Colon (tissue), 2 donors: ENCODE measurements at regions not wholly inside any gene's neighbourhood (a gene's known extent, or its start where the extent isn't known, plus 50 kb on each side); places are given as distances from the start of the nearest gene placed in this dataset.
"Not testable (repeated sequence)": the region's sequence is repeated elsewhere in the genome, so short reads cannot be mapped to it uniquely, and the experiment has no call there.

ENCODE experiments used
- FAIRE-seq: peaks from 2 replicates; lab custom pipeline; 2012; peaks lifted over from hg19 to GRCh38; lab: Jason Lieb, UNC
- donor health status: control.
- donor health status: control.

DNA sequence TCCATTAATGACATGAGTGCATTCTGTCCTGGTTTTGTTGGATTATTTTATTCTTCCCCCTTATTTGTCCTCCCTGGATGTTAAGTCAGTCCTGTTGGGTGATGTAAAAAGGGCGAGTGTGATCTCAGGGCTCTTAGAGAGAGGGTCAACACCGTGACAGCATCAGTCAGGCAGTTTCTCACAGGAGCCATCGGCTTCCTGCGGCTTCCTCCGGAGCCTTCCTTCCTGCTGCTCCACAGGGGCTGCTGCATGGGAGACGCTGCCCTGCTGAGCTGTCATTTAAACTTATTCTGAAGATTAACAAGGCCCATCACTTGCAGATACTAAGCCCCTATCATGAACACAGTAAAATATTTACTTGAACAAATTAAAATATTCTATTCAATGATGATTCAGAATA is 211.3 kb downstream of the SPATA31A1 start:
- FAIRE-seq: not testable (repeated sequence)

DNA sequence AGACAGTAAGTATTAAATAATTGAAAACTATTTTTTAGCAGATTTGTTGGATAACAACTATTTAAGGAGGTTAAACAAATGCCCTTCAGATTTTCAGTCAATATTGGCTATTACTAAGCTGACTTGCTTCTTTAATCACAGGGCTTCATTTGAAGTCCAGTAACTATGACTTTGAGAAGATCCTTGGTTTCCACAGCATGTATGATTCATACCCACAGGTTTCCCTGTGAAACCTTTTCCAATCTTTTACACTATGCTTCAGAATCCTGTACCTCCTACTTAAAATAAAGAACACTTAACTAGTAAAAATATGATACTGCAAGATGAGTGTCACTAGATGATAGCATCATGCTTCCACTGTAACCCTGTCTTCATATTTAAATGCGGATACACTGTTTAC is 211.9 kb downstream of the SPATA31A1 start:
- FAIRE-seq: not testable (repeated sequence)

DNA sequence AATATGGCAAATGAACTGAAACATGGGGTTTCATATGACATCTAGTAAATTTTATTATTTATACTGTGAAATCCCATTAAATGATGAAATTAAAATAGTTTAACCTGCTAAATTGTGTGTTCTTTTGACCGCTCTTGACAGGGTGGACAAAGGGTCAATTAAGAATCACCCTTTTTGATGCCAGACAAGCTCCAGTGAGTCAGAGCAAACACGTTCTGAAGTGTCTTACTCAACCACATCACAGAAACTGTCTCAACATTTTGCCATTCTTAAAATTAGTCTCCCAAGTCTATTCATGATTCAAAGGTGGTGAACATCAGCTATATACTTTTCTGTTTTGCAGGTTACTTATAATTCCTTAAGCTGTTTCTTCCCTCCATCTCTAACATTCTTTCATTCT is 213.4 kb downstream of the SPATA31A1 start:
- FAIRE-seq: not testable (repeated sequence)

DNA sequence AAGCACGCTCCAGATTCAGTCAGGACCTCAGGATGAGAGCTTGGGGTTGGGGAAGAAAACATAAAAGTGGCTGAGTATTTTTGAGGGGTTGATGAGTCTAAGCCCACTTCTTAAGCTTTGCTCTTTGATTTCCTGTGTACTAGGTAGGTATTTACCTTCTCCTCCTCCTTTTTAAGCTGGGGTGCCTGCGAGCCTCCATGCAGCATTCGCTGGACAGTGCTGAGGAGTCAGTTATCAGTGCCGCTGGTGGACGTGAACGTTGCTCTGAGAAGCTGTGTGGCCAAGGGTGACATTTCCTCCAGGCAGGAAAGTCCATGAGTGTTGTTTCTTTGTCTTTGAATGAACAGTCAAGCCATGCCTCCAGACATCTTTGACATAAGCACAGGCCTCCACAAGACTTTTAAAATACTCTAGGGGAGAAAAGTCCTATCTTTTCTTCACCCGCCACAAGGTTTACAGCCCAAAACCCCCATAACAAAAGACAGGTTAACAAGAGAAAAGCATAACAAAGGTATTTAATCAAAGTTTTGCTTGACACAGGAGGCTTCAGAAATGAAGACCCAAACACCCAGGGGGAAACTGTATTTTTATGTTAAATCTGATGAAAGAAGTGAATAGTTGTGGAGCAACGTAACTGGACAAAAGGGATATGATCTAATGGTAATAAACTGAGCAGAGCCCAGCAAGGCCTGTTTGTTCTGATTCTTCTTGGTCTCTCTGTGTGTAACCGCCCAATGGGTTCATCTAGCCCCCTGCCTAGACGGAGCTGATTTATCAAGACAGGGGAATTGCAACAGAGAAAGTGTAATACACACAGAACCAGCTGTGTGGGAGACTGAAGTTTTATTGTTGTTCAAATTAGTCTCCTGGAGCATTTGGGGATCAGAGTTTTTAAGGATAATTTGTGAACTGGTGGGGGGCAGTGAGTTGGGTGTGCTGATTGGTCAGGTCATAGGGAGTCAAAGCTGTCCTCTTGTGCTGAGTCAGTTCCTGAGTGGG is 217.9 kb downstream of the SPATA31A1 start:
- not testable (repeated sequence) for FAIRE-seq

DNA sequence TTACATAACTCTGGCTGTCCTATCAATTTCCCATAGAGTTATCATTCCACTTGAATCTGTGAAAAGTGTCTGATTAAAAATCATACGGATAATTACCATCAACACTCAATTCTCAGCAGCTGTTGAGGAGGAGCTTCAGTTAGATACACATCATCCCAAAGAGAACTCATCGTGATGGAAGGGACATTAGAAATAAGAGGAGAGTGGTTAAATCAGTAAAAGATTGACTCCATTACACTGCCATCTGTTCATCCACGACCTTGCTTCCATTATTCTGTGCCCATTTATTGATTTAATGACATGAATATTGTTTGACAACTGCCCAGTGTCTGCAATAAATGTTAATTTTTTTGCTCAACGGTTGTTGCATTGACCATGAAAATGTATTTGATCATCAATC is 223.5 kb downstream of the SPATA31A1 start:
- not testable (repeated sequence) for FAIRE-seq

DNA sequence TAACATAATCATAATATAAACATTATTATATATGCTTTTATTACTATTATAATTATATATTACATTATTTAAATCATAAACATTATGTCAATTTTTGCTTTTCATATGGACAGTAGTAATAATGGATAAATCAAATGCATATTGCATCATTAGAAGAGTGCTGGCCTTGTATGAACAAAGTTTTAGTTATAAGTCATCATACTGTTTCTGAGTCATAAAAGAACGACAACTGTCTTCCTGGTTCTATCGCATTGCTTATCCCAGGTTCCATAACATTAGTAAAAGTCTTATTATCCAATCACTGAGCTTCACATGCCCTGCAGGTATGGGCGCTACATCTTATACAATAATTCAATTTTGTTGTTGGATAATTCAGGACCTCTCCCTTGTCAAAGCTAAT is 225.8 kb downstream of the SPATA31A1 start:
- FAIRE-seq: not testable (repeated sequence)

DNA sequence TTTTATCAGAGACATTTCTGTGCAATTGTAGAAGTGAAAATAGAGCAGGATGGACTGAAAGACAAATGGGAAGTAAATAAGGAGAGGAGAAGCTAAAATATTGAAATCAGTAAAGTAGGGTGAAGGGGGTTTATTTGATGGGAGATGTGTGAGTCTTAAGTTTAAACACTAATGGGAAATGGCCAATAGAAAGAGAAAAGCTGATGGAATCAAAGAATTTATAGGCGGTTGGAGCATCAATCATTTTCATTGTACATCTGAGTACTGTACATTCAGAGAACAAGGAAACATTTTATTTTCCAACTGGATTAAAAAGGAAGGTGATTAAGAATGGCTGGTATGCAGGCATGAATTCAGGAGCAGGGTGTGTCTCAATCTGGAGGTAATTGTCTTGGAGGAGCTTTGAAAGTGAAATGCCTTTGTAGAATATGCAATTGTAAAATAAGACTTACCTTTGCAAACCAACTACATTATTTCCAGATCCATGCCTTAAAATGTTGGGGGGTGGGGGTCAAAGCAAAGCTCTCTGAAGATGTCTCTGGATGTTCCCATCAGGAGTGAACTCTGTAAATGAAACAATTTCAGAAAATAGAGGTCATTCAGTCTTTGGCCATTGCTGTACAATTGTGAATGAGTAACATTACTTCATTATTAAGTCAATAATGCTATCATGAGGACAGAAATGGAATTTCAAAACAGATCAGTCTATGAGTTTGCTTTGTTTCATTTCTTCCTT is 227.4 kb downstream of the SPATA31A1 start:
- not testable (repeated sequence) for FAIRE-seq

DNA sequence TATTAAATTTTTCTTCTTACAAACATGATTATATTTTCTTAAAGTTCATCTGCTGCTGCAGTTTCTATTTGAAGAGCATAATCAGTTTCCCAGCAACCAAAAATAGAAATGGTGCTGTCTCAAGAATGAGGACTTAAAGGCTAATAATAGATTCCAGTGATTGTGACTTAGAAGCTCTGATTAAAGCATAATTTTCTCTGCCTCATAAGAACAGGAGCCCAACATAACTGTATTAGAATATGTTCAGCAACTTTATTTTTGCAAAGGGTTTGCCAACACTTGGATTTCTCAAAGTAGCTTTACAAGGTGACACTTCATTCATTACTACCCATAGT is 227.9 kb downstream of the SPATA31A1 start:
- not testable (repeated sequence) for FAIRE-seq

DNA sequence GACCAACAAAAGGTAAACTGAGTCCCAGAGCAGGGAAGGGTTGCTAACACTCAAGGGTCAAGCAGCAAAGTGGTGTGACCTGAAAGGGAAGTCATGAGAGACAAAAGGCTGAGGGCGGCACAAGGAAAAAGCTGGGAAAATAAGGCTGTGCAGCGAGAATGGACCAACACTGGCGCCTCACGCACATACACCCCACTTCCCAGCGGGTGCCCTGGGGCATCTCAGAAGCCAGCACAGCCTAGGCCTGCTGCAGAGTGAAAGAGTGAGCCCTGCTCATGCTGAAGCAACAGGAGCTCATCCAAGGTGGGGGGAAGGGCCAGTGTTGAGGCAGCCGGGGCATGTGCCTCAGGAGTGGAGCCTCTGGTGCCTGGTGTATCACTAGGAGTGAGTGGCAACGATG is 229.8 kb downstream of the SPATA31A1 start:
- FAIRE-seq: not testable (repeated sequence)

DNA sequence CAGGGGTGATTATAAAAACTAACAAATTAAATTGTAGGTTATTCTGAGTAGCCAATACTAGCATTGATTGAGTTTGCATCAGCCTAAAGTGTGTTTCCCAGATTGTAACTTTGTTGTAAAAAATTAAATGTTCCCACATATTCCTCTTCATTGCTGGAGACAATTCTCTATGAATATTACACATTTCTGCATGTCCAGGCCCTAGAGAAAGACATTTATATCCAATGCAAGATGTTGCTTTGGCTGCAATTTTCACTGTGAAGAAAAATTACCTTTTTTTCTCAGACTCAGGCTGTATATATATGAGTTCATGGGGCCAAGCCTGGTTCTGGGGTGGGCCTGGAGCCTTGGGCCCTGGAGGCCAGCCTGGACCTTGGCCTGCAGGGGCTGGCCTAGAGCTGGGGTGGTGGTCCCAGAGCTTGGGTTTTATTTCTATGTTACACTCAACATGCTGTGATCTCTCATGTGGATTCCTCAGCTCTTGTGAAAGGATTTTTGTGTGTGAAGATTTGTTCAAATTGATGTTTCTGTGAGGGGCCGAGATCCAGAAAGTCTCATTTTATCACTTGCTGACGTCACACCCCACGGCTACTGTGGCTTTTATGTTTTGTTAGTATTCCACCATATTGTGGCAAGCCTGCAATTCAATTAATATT is 232.5 kb downstream of the SPATA31A1 start:
- no peak for FAIRE-seq

DNA sequence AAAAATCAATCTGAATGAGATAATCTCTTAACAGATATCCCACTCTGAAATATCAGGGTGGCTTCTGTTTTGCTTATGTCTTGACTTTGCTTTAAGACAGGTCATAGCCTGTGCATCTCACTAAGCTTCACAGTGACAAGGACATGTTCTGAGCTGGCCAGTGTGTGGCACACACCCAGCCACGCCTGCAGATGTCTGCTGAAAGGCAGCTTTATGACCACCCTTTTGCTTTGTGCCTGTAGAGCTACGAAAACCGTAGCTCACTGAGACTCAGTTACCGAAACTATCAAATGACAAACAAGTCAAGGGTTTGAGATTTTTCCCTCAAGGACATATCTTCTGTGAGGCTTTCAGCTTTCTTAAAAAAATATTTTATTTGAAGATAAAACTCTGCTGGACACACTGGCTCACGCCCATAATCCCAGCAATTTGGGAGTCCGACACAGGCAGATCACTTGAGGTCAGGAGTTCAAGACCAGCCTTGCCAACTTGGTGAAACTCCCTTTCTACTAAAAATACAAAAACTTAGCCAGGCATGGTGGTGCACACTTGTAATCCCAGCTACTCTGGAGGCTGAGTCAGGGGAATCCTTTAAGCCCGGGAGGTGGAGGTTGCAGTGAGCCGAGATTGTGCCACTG is 233.2 kb downstream of the SPATA31A1 start:
- no peak for FAIRE-seq

DNA sequence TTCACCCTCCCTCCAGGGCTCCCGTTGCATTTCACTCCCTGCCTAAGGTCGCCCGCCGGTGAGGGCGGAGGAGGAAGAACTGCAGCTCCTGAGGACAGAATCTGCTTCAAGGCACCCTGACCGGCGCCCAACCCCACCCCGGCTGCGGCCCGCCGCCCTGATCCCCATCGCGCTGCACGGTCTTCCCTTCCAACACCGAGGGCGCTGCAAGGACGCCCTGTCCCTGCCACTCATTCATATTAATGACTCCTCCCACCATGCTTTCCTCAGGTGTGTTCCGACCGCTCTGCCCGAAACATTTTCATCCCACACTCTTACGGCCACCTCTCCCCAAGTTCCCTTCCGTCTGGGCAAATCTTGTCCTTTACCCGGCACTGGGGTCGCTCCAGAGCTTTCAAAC is 248.6 kb downstream of the SPATA31A1 start:
- not testable (repeated sequence) for FAIRE-seq

DNA sequence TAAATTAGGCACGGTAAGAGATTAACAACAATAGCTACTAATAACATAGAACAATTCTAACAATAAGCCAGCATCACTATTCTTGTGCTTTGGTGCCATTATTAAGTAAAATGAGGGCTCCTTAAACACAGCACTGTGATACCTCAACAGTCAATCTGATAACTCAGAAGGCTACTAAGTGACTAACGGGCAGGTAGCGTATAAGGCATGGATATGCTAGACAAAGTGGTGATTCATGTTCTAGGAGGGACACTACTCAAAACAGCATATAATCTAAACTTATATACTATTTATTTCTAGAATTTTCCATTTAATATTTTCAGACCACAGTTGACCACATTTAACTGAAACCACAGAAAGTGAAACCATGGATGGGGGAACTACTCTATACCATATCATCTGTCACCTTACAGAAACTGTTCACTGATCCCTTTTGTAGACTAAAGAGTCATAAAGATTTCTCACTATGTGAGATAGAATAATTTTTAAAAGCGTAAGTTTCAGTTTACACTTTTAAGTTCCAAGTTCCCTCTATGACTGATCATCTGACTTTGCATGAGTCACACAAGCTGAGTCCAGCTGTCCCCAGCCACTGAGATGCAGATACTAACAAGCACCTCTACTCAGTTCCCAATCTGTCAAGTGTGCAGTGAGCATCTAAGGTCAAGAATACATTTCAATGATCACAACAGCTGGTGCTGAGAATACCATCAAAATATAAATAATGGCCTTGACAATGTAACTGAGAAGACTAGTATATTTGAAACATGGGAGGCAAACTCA is 256.2 kb downstream of the SPATA31A1 start:
- not testable (repeated sequence) for FAIRE-seq

DNA sequence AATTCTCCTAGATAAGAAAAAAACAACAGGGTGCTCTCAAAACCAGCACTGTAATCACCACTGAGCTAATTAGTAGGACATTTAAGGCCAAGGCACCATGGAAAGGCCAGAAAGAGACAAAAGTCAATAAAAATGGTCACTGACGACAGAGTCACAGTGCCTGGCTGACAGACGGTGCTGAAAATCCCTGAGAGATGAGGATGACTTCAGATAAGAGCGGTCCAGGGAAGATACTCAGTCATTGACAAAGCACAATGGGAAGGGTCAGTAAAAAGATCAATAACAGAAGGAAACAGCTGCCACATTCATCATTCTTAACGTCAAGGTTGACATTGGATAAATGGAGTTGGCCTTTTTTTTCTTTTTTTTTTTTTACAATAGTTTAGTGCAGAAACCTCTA is 261.0 kb downstream of the SPATA31A1 start:
- FAIRE-seq: not testable (repeated sequence)

DNA sequence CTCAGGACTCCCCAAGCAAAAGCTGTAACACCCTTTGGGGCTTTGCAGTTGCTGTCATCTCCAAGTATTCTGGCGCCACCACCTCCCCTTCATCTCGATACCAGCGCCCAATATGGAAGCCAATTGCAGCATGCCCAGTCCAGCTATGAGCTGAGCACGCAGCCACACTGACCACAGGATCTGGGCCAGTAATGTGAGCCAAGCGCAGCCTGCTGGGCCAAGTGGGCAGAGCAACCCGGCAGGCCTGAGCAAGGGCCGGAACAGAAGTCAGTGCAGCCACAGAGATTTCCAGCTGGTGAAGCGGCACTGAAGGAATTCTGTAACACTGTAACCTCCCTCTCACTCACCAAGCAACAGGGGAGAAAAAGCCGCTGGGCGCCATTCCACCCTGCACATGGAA is 268.6 kb downstream of the SPATA31A1 start:
- not testable (repeated sequence) for FAIRE-seq

DNA sequence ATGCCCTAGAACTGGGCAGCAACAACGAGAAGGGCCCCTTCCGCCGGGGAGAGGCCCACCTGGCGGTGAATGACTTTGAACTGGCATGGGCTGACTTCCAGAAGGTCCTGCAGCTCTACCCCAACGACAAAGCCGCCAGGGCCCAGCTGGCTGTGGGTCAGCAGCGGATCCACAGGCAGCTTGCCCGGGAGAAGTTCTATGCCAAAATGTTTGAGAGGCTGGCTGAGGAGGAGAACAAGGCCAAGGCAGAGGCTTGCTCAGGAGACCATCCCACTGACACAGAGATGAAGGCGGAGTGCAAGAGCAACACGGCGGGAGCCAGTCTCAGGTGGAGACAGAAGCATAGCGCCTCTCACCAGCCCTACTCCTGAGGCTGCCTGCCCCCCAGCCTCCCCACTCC is 276.6 kb downstream of the SPATA31A1 start:
- not testable (repeated sequence) for FAIRE-seq

DNA sequence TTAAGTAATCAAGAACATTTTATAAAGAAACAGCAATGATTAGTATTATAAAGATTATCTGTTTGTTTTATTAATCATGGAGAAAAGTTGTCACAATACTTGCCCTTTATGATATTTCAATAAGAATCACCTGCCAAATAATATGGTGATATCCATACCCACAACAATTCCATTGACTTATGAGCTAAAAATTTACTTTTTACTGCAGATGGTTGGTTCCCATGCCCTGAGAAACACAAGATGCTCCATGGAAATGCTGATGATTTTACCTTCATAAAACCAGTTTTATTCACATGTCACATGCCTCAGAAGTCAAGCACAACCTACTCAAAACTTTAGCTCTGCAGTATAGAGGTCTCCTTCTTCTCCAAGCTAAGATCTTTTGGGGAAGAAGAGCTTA is 293.6 kb downstream of the SPATA31A1 start:
- FAIRE-seq: not testable (repeated sequence)

DNA sequence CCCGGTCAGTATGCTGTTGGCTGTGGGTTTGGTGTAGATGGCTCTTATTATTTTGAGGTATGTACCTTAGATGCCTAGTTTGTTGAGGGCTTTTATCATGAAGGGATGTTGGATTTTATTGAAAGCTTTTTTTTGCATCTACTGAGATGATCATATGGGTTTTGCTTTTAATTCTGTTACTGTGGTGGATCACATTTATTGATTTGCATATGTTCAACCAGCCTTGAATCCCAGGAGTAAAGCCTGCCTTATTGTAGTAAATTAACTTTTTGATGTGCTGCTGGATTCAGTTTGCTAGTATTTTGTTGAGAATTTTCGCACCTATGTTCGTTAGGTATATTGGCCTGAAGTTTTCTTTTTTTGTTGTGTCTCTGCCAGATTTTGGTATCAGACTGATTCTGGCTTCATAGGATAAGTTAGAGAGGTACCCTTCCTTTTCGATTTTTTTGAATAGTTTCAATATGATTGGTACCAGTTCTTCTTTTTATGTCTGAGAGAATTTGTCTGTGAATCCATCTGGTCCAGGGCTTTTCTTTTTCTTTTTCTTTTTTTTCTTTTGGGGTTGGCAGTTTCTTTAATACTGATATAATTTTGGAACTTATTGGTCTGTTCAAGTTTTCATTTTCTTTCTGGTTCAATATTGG is 301.6 kb downstream of the SPATA31A1 start:
- not testable (repeated sequence) for FAIRE-seq

DNA sequence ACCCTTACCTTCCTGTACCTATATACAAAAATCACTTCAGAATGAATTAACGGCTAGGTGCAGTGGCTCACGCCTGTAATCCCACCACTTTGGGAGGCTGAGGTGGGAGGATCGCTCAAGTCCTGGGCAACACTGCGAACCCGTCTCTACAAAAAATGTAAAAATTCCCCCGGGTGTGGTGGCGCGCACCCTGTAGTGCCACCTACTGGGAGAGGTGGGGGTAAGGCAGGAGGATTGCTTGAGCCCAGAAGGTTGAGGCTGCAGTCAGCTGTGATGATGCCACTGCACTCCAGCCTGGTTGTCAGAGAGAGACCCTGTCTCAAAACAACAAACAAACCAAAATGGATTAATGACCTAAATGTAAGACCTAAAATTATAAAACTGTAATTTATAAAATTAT is 307.6 kb downstream of the SPATA31A1 start:
- not testable (repeated sequence) for FAIRE-seq

DNA sequence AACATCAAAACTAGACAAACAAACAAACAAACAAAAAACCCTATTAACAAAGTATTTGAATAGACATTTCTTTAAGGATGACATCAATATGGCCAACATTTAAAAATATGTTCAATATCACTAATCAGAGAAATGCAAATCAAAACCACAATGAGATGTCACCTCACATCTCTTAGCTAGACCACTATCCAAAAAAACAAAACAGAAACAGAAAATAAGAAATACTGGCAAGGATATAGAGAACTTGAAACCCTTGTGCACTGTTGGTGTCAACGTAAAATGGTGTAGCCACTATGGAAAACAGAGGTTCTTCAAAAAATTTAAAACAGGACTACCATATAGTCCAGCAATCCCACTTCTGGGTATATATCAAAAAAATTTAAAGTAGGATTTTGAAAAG is 308.2 kb downstream of the SPATA31A1 start:
- FAIRE-seq: not testable (repeated sequence)

DNA sequence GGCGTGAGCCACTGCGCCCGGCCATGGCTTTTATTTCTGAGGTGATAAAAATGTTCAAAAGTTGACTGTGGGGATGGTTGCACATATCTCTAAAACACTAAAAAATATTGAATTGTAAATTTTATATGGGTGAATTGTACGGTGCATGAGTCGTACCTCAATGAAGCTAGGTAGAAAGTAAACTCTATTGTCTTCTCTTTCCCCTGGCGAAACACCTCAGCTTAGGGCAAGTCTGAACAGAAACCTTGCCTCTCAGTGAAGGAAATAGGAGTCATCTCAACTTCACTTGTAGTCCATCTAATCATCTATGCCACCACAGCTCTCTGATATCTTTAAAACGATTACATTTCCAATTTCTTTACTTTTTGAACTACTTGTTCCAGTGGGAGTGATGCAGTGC is 309.6 kb downstream of the SPATA31A1 start:
- not testable (repeated sequence) for FAIRE-seq
